Neural progenitor cell (in vitro differentiated cells): ENCODE measurements at regions not wholly inside any gene's neighbourhood (a gene's known extent, or its start where the extent isn't known, plus 50 kb on each side); places are given as distances from the start of the nearest gene placed in this dataset.

Experiments used
- DNase-seq: peaks from one replicate; pipeline ENCODE4 v3.0.0-alpha.2; 2016; ENCODE audit warnings: low spot score
- H2AFZ ChIP-seq: fragments of 200-600 bp; sonication (generic); replicated peaks from 2 replicates; pipeline ENCODE4 v1.6.1; 2016; ENCODE audit warnings: antibody characterized with exemption
- H3F3A ChIP-seq: fragments of 200-600 bp; sonication (generic); 2 replicates; pipeline ENCODE4 v1.6.1; 2016; ENCODE audit warnings: antibody characterized with exemption, low read depth
- H3K27ac ChIP-seq: fragments of 200-600 bp; sonication (generic); 2 replicates; pipeline ENCODE4 v1.5.1; 2016; ENCODE audit warnings: mild to moderate bottlenecking
- H3K27me3 ChIP-seq: fragments of 200-600 bp; sonication (generic); 2 replicates; pipeline ENCODE4 v1.6.1; 2016; ENCODE audit warnings: mild to moderate bottlenecking, moderate library complexity
- H3K36me3 ChIP-seq: fragments of 200-600 bp; sonication (generic); 2 replicates; pipeline ENCODE4 v1.5.1; 2016
- H3K4me1 ChIP-seq: fragments of 200-600 bp; sonication (generic); 2 replicates; pipeline ENCODE4 v1.6.1; 2016; ENCODE audit warnings: mixed run types
- H3K4me2 ChIP-seq: fragments of 200-600 bp; sonication (generic); 2 replicates; pipeline ENCODE4 v1.6.1; 2016
- H3K4me3 ChIP-seq: fragments of 200-600 bp; sonication (generic); 2 replicates; pipeline ENCODE4 v1.5.1; 2016
- H3K79me2 ChIP-seq: fragments of 200-600 bp; sonication (generic); 2 replicates; pipeline ENCODE4 v1.6.1; 2016; ENCODE audit warnings: low read depth
- H3K9ac ChIP-seq: fragments of 200-600 bp; sonication (generic); 2 replicates; pipeline ENCODE4 v1.6.1; 2016
- H3K9me3 ChIP-seq: fragments of 200-600 bp; sonication (generic); 2 replicates; pipeline ENCODE4 v1.5.1; 2016; ENCODE audit warnings: low read depth
- H4K20me1 ChIP-seq: fragments of 200-600 bp; sonication (generic); 2 replicates; pipeline ENCODE4 v1.6.1; 2016; ENCODE audit warnings: low read depth
- H3K27ac Mint-ChIP-seq: 3 replicates; pipeline ENCODE4 v1.8.0; 2021; ENCODE audit warnings: mixed read lengths
- H3K27me3 Mint-ChIP-seq: 2 replicates; pipeline ENCODE4 v1.8.0; 2022; ENCODE audit warnings: low read depth, mild to moderate bottlenecking, inconsistent platforms, moderate library complexity, mixed read lengths; ENCODE audit not compliant: insufficient read depth
- H3K36me3 Mint-ChIP-seq: 3 replicates; pipeline ENCODE4 v1.8.0; 2021; ENCODE audit warnings: mixed read lengths
- H3K4me1 Mint-ChIP-seq: 3 replicates; pipeline ENCODE4 v1.8.0; 2021; ENCODE audit warnings: mixed read lengths
- H3K4me3 Mint-ChIP-seq: 3 replicates; pipeline ENCODE4 v1.8.0; 2021; ENCODE audit warnings: mild to moderate bottlenecking, moderate library complexity, mixed read lengths
- H3K9me3 Mint-ChIP-seq: 3 replicates; pipeline ENCODE4 v1.8.0; 2020; ENCODE audit warnings: mixed read lengths
- CTCF ChIP-seq: fragments of 200-600 bp; sonication (generic); IDR thresholded peaks from 2 replicates; pipeline ENCODE4 v1.5.1; 2017; ENCODE audit warnings: antibody characterized with exemption, mild to moderate bottlenecking
- EZH2 ChIP-seq: fragments of 200-600 bp; sonication (generic); IDR thresholded peaks from 2 replicates; pipeline ENCODE4 v1.6.1; 2017; ENCODE audit warnings: antibody characterized with exemption, mild to moderate bottlenecking, moderate library complexity
- EZH2phosphoT487 ChIP-seq: fragments of 200-600 bp; sonication (generic); IDR thresholded peaks from 2 replicates; pipeline ENCODE4 v1.6.1; 2017; ENCODE audit warnings: antibody characterized with exemption

- Mint-ChIP-seq H3K27ac (no peak overlapping the region), H3K9me3 (no peaks in the 10 kb centered on the region), H3K4me3 (no peak overlapping the region), H3K4me1 (no peaks in the 10 kb centered on the region), H3K36me3 (no peaks in the 10 kb centered on the region), H3K27me3 (no peaks in the 10 kb centered on the region)
- peak; percentile 3 for DNase-seq
- no peak overlapping the region for H3K27ac ChIP-seq
- H3K9me3 ChIP-seq, result no peaks in the 10 kb centered on the region
- H3K4me3 ChIP-seq, result no peak overlapping the region
- no peak overlapping the region for H2AFZ ChIP-seq
- no peaks in the 10 kb centered on the region for H3K36me3 ChIP-seq
- no peaks in the 10 kb centered on the region for H3F3A ChIP-seq
- peaks cover 4% of the 10 kb centered on the region for H3K4me1 ChIP-seq
- H3K4me2 ChIP-seq, result no peak overlapping the region
- no peak overlapping the region for H3K9ac ChIP-seq
- H4K20me1 ChIP-seq, result no peaks in the 10 kb centered on the region
- TF ChIP-seq EZH2phosphoT487 (no peak), EZH2 (no peak), CTCF (no peak)
- no peaks in the 10 kb centered on the region for H3K79me2 ChIP-seq
- H3K27me3 ChIP-seq, result no peaks in the 10 kb centered on the region
Observed at GRCh38 chr11:107272561-107272960, 185.1 kb downstream of the CWF19L2 start.

GRCh38 chr11:107271425-107271824 is 186.2 kb downstream of the CWF19L2 start:
- Histone ChIP-seq H3K9ac (no peak overlapping the region), H3K9me3 (no peaks in the 10 kb centered on the region), H3K4me2 (no peak overlapping the region), H2AFZ (no peak overlapping the region), H3K4me1 (peaks cover 4% of the 10 kb centered on the region), H3K27ac (no peak overlapping the region), H3K4me3 (no peak overlapping the region), H3K36me3 (no peaks in the 10 kb centered on the region), H4K20me1 (no peaks in the 10 kb centered on the region), H3K27me3 (no peaks in the 10 kb centered on the region), H3F3A (no peaks in the 10 kb centered on the region), H3K79me2 (no peaks in the 10 kb centered on the region)
- no peak for DNase-seq
- TF ChIP-seq EZH2phosphoT487, result no peak
- no peak for TF ChIP-seq CTCF
- no peak for TF ChIP-seq EZH2
- no peaks in the 10 kb centered on the region for H3K27me3 Mint-ChIP-seq
- no peak overlapping the region for H3K27ac Mint-ChIP-seq
- no peak overlapping the region for H3K4me3 Mint-ChIP-seq
- no peaks in the 10 kb centered on the region for H3K4me1 Mint-ChIP-seq
- H3K9me3 Mint-ChIP-seq, result no peaks in the 10 kb centered on the region
- no peaks in the 10 kb centered on the region for H3K36me3 Mint-ChIP-seq

GRCh38 chr11:107268977-107269376 is 188.6 kb downstream of the CWF19L2 start:
- Mint-ChIP-seq H3K36me3 (no peaks in the 10 kb centered on the region), H3K4me3 (no peak overlapping the region), H3K4me1 (no peaks in the 10 kb centered on the region), H3K27me3 (no peaks in the 10 kb centered on the region), H3K9me3 (no peaks in the 10 kb centered on the region), H3K27ac (no peak overlapping the region)
- Histone ChIP-seq H3K79me2 (no peaks in the 10 kb centered on the region), H3K36me3 (no peaks in the 10 kb centered on the region), H4K20me1 (no peaks in the 10 kb centered on the region), H3K27ac (no peak overlapping the region), H3K4me2 (no peak overlapping the region), H2AFZ (no peak overlapping the region), H3K9me3 (no peaks in the 10 kb centered on the region), H3K9ac (no peak overlapping the region), H3K4me1 (peaks cover 4% of the 10 kb centered on the region), H3K27me3 (no peaks in the 10 kb centered on the region), H3F3A (no peaks in the 10 kb centered on the region), H3K4me3 (no peak overlapping the region)
- no peak for DNase-seq
- TF ChIP-seq EZH2, result no peak
- TF ChIP-seq EZH2phosphoT487, result no peak
- no peak for TF ChIP-seq CTCF

GRCh38 chr11:107266455-107266854 is 191.2 kb downstream of the CWF19L2 start:
- Histone ChIP-seq H3K9me3 (no peaks in the 10 kb centered on the region), H3K4me3 (no peak overlapping the region), H3F3A (no peaks in the 10 kb centered on the region), H3K27me3 (no peaks in the 10 kb centered on the region), H3K27ac (no peak overlapping the region), H2AFZ (no peak overlapping the region), H3K36me3 (no peaks in the 10 kb centered on the region), H3K9ac (no peak overlapping the region), H3K79me2 (no peaks in the 10 kb centered on the region), H3K4me2 (no peak overlapping the region), H4K20me1 (no peaks in the 10 kb centered on the region), H3K4me1 (peaks cover 4% of the 10 kb centered on the region)
- H3K27me3 Mint-ChIP-seq, result peaks cover 2% of the 10 kb centered on the region
- no peak overlapping the region for H3K4me3 Mint-ChIP-seq
- no peaks in the 10 kb centered on the region for H3K9me3 Mint-ChIP-seq
- DNase-seq, result no peak
- no peak overlapping the region for H3K27ac Mint-ChIP-seq
- H3K36me3 Mint-ChIP-seq, result no peaks in the 10 kb centered on the region
- TF ChIP-seq EZH2, result no peak
- no peak for TF ChIP-seq EZH2phosphoT487
- no peak for TF ChIP-seq CTCF
- H3K4me1 Mint-ChIP-seq, result no peaks in the 10 kb centered on the region
